Coronary artery (tissue), 2 donors: ENCODE measurements at regions not wholly inside any gene's neighbourhood (a gene's known extent, or its start where the extent isn't known, plus 50 kb on each side); places are given as distances from the start of the nearest gene placed in this dataset.

ENCODE experiments used
- DNase-seq: peaks from one replicate; pipeline ENCODE4 v3.0.0-alpha.2; 2017; ENCODE audit warnings: low spot score
- H3K27ac ChIP-seq, 2 donors: fragments of 200-600 bp; sonication (generic); one replicate each; pipeline ENCODE4 v1.5.1; 2016 to 2019
- H3K4me3 ChIP-seq: fragments of 200-600 bp; sonication (generic); 2 replicates; pipeline ENCODE4 v1.5.1; 2016; ENCODE audit warnings: mild to moderate bottlenecking, moderate library complexity
- TF ChIP-seq, protein P1 (sequence below): fragments of 200-600 bp; sonication (generic); IDR thresholded peaks from one replicate; pipeline ENCODE4 v1.5.1; 2019; ENCODE audit warnings: antibody characterized with exemption

DNA sequence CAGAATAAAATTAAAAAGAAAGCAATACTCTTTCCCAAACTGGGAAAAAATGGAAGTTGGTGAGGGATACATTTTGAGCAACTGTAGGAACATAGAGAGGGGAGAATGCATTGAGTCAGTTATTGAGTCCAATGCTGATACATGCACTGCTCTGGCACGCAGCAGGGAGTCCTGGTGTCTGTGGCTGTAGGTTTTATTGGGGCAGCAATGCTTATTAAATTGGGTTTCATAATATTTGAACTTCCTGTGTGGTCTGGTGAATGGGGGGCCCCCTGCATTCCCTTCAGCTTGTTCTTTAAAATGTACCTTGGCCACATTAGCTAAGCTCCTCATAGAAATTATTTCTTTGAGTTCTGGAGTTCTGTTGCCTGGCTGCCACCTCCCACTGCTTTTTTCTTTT lies 125.2 kb upstream of the ELAC2 start:
- H3K4me3 ChIP-seq = no peak overlapping the region
- TF ChIP-seq, protein P1, sequence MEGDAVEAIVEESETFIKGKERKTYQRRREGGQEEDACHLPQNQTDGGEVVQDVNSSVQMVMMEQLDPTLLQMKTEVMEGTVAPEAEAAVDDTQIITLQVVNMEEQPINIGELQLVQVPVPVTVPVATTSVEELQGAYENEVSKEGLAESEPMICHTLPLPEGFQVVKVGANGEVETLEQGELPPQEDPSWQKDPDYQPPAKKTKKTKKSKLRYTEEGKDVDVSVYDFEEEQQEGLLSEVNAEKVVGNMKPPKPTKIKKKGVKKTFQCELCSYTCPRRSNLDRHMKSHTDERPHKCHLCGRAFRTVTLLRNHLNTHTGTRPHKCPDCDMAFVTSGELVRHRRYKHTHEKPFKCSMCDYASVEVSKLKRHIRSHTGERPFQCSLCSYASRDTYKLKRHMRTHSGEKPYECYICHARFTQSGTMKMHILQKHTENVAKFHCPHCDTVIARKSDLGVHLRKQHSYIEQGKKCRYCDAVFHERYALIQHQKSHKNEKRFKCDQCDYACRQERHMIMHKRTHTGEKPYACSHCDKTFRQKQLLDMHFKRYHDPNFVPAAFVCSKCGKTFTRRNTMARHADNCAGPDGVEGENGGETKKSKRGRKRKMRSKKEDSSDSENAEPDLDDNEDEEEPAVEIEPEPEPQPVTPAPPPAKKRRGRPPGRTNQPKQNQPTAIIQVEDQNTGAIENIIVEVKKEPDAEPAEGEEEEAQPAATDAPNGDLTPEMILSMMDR = no peak
- DNase-seq = no peak
- H3K27ac ChIP-seq = no peak overlapping the region

DNA sequence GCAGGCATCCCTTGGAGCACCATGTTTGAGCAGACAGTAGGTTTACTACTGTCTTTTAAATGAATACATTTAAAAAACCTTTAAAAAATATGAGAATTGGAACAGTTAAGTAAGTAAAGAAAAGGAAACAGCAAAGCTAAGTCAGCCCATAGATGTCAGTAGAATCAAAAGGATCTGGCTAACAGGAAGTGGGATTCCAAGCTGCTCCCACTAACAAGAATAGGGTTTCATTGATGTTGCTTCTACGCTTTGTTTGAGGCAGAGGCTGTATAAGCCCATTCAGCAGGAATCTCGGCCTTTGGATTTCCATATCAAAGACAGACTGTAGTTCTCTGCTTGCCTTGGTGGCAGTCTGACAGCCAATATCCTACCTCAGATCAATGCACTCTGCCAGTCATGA lies 122.9 kb upstream of the ELAC2 start:
- Histone ChIP-seq H3K27ac (no peak overlapping the region), H3K4me3 (no peak overlapping the region)
- DNase-seq = no peak
- TF ChIP-seq, protein P1 = no peak

DNA sequence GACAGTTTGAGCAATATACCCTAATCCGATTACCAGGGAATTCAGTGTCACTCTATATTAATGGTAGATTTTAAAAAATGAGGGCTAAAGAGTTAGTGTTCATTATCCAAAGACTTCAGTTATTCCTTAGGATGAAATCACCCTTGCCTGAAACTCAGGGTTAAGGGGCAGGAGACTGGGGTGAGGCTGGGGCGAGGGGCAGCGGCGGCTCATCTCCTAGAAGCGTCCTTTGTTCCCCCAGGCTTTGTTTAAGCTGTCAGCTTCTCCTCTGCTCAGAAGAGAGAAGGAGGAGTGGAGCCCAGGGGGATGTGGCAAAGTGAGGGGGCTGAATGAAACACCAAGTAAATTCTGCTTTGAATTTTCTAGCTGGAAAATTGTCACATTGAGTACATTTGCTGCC lies 117.7 kb upstream of the ELAC2 start:
- no peak for DNase-seq
- H3K27ac ChIP-seq = no peak overlapping the region
- H3K4me3 ChIP-seq = no peak overlapping the region
- TF ChIP-seq, protein P1 = no peak

DNA sequence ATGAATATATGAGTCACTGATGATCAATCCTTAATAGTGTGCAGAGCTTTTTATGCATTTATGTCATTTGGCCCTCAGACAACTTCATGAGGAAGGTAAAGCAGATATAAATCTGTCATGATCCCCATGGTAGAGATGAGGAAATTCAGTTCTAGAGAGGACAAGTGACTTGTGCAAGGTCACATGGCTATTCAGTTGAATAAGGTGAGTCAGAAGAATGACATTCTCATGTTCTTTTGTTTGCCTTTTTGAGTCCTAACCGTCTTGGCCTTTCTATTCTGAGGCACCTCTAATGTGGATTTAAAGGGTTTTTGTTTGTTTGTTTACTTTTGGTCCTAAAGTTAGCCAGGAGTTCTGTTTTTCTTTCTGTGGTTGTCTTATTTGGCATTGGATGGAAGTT lies 116.2 kb upstream of the ELAC2 start:
- no peak overlapping the region for H3K27ac ChIP-seq
- no peak overlapping the region for H3K4me3 ChIP-seq
- DNase-seq = no peak
- TF ChIP-seq, protein P1 = no peak

DNA sequence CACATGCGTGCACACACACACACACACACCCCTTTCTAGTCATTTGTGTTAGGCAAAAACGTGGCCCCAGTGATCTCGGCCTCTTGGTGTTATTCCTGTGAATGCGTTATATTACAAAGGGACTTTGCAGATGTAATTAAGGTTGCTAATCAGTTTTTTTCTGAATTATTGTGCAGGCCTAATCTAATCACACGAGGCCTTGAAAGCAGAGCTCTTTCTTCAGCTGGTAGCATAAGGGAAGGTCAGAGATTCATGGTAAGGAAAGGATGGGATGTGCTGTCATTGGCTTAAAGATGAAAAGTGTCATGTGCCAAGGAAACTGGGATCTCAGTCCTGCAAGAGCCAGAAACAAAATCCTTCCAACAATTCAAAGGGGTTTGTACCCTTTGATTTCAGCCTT lies 113.4 kb upstream of the ELAC2 start:
- TF ChIP-seq, protein P1 = no peak
- Histone ChIP-seq H3K27ac (no peak overlapping the region), H3K4me3 (no peak overlapping the region)
- DNase-seq = no peak

DNA sequence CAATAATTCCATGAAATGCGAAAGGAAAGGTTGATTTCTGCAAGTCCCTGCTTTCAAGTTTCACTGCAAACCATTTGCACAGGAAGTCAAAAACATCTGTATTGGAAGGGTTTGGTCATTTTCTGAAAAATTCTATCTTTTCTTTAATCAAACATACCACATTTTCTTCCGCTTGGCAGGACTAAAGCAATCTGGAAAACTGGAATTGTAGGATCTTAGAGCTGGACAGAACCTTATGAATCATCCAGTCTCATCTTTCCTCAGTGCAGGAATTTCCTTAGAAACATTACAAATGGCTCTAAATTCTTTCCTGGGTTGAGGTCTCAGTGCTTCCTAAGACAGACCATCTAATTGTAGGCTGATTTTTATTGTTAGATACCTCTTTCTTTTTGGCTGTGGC lies 111.5 kb upstream of the ELAC2 start:
- no peak for DNase-seq
- TF ChIP-seq, protein P1 = no peak
- H3K4me3 ChIP-seq = no peak overlapping the region
- H3K27ac ChIP-seq = no peak overlapping the region

DNA sequence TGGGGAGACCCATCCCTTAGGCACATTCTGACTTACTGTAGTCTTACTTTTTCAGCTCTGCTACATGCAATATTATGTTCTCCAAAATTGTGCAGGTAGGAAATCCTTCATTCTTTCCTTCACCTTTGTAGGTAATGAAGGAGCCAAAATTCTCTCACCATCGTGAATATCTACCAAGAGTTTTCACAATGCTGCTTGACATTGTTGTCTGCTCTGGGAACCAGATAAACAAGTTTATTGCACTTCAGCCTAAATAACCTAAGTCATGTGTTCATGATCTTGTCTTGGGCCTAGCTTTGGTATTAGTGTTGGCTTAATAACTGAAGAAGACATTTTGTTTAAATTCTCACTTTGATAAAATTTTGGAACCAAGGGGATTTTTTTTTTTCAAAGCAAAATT lies 110.8 kb upstream of the ELAC2 start:
- TF ChIP-seq, protein P1 = no peak
- no peak overlapping the region for H3K4me3 ChIP-seq
- no peak for DNase-seq
- no peak overlapping the region for H3K27ac ChIP-seq
